ENCODE measurements at regions not wholly inside any gene's neighbourhood (a gene's known extent, or its start where the extent isn't known, plus 50 kb on each side); places are given as distances from the start of the nearest gene placed in this dataset.

GRCh38 chr6:139657119-139657518 is 282.7 kb upstream of the CITED2 start:
- intact Hi-C loops (cut with DNase I, micrococcal nuclease), result no loop called here
- CTCF ChIA-PET, result interaction anchor here (0.7 kb wide), 1 partner anchor 519 kb away, joined by 3 read pairs; no protein-coding TSS in a partner anchor
- Mint-ChIP-seq H3K9me3 (ENCODE audit: low read depth) (no peaks in the 10 kb centered on the region), H3K27ac (no peak overlapping the region), H3K36me3 (ENCODE audit: low read depth) (no peaks in the 10 kb centered on the region), H3K4me1 (no peaks in the 10 kb centered on the region), H3K27me3 (peaks cover 1% of the 10 kb centered on the region), H3K4me3 (no peak overlapping the region)
- ATAC-seq (no peak), DNase-seq (no peak)
- POLR2A ChIA-PET, result interaction anchor here (0.6 kb wide), 1 partner anchor 283 kb away, joined by 4 read pairs; the partner anchor contains the start of gene CITED2

- Mint-ChIP-seq H3K9me3 (ENCODE audit: low read depth) (no peaks in the 10 kb centered on the region), H3K4me3 (no peak overlapping the region), H3K27ac (no peak overlapping the region), H3K27me3 (peaks cover 1% of the 10 kb centered on the region), H3K36me3 (ENCODE audit: low read depth) (no peaks in the 10 kb centered on the region), H3K4me1 (no peaks in the 10 kb centered on the region)
- no peak for ATAC-seq
- intact Hi-C loops (cut with DNase I, micrococcal nuclease), result no loop called here
- POLR2A ChIA-PET, result no interaction called here
- CTCF ChIA-PET, result no interaction called here
- no peak for DNase-seq
Observed at GRCh38 chr6:139655783-139656705, 281.6 kb upstream of the CITED2 start.

- no peak for ATAC-seq
- ChIA-PET POLR2A (no interaction called here), CTCF (no interaction called here)
- no peaks in the 10 kb centered on the region for H3K9me3 Mint-ChIP-seq (ENCODE audit: low read depth)
- no peak overlapping the region for H3K27ac Mint-ChIP-seq
- no peaks in the 10 kb centered on the region for H3K4me1 Mint-ChIP-seq
- H3K27me3 Mint-ChIP-seq, result peaks cover 1% of the 10 kb centered on the region
- intact Hi-C loops (cut with DNase I, micrococcal nuclease), result no loop called here
- no peak for DNase-seq
- no peak overlapping the region for H3K4me3 Mint-ChIP-seq
- no peaks in the 10 kb centered on the region for H3K36me3 Mint-ChIP-seq (ENCODE audit: low read depth)
Observed at GRCh38 chr6:139654888-139655782, 280.7 kb upstream of the CITED2 start.

GRCh38 chr6:139654309-139654708 is 279.9 kb upstream of the CITED2 start:
- ChIA-PET CTCF (interaction anchor here (0.6 to 1.5 kb wide), 2 partner anchors 77 to 285 kb away, joined by 3 to 4 read pairs; no protein-coding TSS in a partner anchor), POLR2A (interaction anchor here (0.7 kb wide), 1 partner anchor 130 kb away, joined by 3 read pairs; no protein-coding TSS in a partner anchor)
- Mint-ChIP-seq H3K4me1 (no peaks in the 10 kb centered on the region), H3K4me3 (no peak overlapping the region), H3K9me3 (ENCODE audit: low read depth) (no peaks in the 10 kb centered on the region), H3K36me3 (ENCODE audit: low read depth) (no peaks in the 10 kb centered on the region), H3K27ac (no peak overlapping the region), H3K27me3 (peaks cover 4% of the 10 kb centered on the region)
- intact Hi-C loops (cut with DNase I, micrococcal nuclease), result no loop called here
- DNase-seq, result no peak
- no peak for ATAC-seq

GRCh38 chr6:139653111-139653510 is 278.7 kb upstream of the CITED2 start:
- DNase-seq, result no peak
- ChIA-PET CTCF (interaction anchor here (1.5 kb wide), 1 partner anchor 284 kb away, joined by 4 read pairs; no protein-coding TSS in a partner anchor), POLR2A (no interaction called here)
- ATAC-seq, result no peak
- no peaks in the 10 kb centered on the region for H3K36me3 Mint-ChIP-seq (ENCODE audit: low read depth)
- intact Hi-C loops (cut with DNase I, micrococcal nuclease), result no loop called here
- no peak overlapping the region for H3K4me3 Mint-ChIP-seq
- no peaks in the 10 kb centered on the region for H3K9me3 Mint-ChIP-seq (ENCODE audit: low read depth)
- no peaks in the 10 kb centered on the region for H3K4me1 Mint-ChIP-seq
- no peak overlapping the region for H3K27ac Mint-ChIP-seq
- peaks cover 4% of the 10 kb centered on the region for H3K27me3 Mint-ChIP-seq

GRCh38 chr6:139650941-139651340 is 276.5 kb upstream of the CITED2 start:
- intact Hi-C loops (cut with DNase I, micrococcal nuclease), result no loop called here
- H3K9me3 Mint-ChIP-seq (ENCODE audit: low read depth), result peaks cover 1% of the 10 kb centered on the region
- ATAC-seq, result no peak
- POLR2A ChIA-PET, result no interaction called here
- no peaks in the 10 kb centered on the region for H3K36me3 Mint-ChIP-seq (ENCODE audit: low read depth)
- H3K27me3 Mint-ChIP-seq, result peaks cover 3% of the 10 kb centered on the region
- no peaks in the 10 kb centered on the region for H3K4me1 Mint-ChIP-seq
- no peak overlapping the region for H3K4me3 Mint-ChIP-seq
- DNase-seq, result no peak
- CTCF ChIA-PET, result no interaction called here
- H3K27ac Mint-ChIP-seq, result no peak overlapping the region

- POLR2A ChIA-PET, result no interaction called here
- H3K4me1 Mint-ChIP-seq, result no peaks in the 10 kb centered on the region
- CTCF ChIA-PET, result no interaction called here
- H3K27ac Mint-ChIP-seq, result no peak overlapping the region
- H3K36me3 Mint-ChIP-seq (ENCODE audit: low read depth), result no peaks in the 10 kb centered on the region
- DNase-seq, result no peak
- H3K9me3 Mint-ChIP-seq (ENCODE audit: low read depth), result peaks cover 1% of the 10 kb centered on the region
- H3K27me3 Mint-ChIP-seq, result peaks cover 3% of the 10 kb centered on the region
- ATAC-seq, result no peak
- H3K4me3 Mint-ChIP-seq, result no peak overlapping the region
- intact Hi-C loops (cut with DNase I, micrococcal nuclease), result no loop called here
Observed at GRCh38 chr6:139649732-139650131, 275.3 kb upstream of the CITED2 start.

- Mint-ChIP-seq H3K27ac (no peak overlapping the region), H3K36me3 (ENCODE audit: low read depth) (no peaks in the 10 kb centered on the region), H3K4me1 (no peaks in the 10 kb centered on the region), H3K27me3 (peaks cover 3% of the 10 kb centered on the region), H3K4me3 (no peak overlapping the region), H3K9me3 (ENCODE audit: low read depth) (peaks cover 1% of the 10 kb centered on the region)
- DNase-seq, result no peak
- CTCF ChIA-PET, result no interaction called here
- intact Hi-C loops (cut with DNase I, micrococcal nuclease), result no loop called here
- POLR2A ChIA-PET, result no interaction called here
- no peak for ATAC-seq
Observed at GRCh38 chr6:139649128-139649527, 274.7 kb upstream of the CITED2 start.

- no peak overlapping the region for H3K27ac Mint-ChIP-seq
Observed at GRCh38 chr6:139648430-139649000, 274.1 kb upstream of the CITED2 start.

GRCh38 chr6:139647841-139648240 is 273.4 kb upstream of the CITED2 start:
- POLR2A ChIA-PET, result no interaction called here
- CTCF ChIA-PET, result no interaction called here
- DNase-seq (no peak), ATAC-seq (no peak)
- Mint-ChIP-seq H3K9me3 (ENCODE audit: low read depth) (peaks cover 1% of the 10 kb centered on the region), H3K27me3 (peaks cover 3% of the 10 kb centered on the region), H3K27ac (no peak overlapping the region), H3K4me1 (no peaks in the 10 kb centered on the region), H3K4me3 (no peak overlapping the region), H3K36me3 (ENCODE audit: low read depth) (no peaks in the 10 kb centered on the region)
- intact Hi-C loops (cut with DNase I, micrococcal nuclease), result no loop called here

More at GRCh38 chr6:139648430-139649000, 274.1 kb upstream of the CITED2 start:
- Mint-ChIP-seq H3K4me1 (no peaks in the 10 kb centered on the region), H3K27me3 (peaks cover 3% of the 10 kb centered on the region), H3K9me3 (ENCODE audit: low read depth) (peaks cover 1% of the 10 kb centered on the region), H3K36me3 (ENCODE audit: low read depth) (no peaks in the 10 kb centered on the region), H3K4me3 (no peak overlapping the region)
- ChIA-PET POLR2A (no interaction called here), CTCF (no interaction called here)
- intact Hi-C loops (cut with DNase I, micrococcal nuclease), result no loop called here
- no peak for DNase-seq
- no peak for ATAC-seq

- H3K36me3 Mint-ChIP-seq (ENCODE audit: low read depth), result no peaks in the 10 kb centered on the region
- ATAC-seq, result no peak
Observed at GRCh38 chr6:139647016-139647415, 272.6 kb upstream of the CITED2 start.

More at GRCh38 chr6:139647016-139647415, 272.6 kb upstream of the CITED2 start:
- peaks cover 3% of the 10 kb centered on the region for H3K27me3 Mint-ChIP-seq
- H3K4me1 Mint-ChIP-seq, result no peaks in the 10 kb centered on the region
- no peak for DNase-seq
- H3K9me3 Mint-ChIP-seq (ENCODE audit: low read depth), result peaks cover 1% of the 10 kb centered on the region
- CTCF ChIA-PET, result no interaction called here
- intact Hi-C loops (cut with DNase I, micrococcal nuclease), result no loop called here
- POLR2A ChIA-PET, result no interaction called here
- no peak overlapping the region for H3K4me3 Mint-ChIP-seq
- no peak overlapping the region for H3K27ac Mint-ChIP-seq
